Mesenchymal stem cell (in vitro differentiated cells and primary cell): ENCODE measurements at regions not wholly inside any gene's neighbourhood (a gene's known extent, or its start where the extent isn't known, plus 50 kb on each side); places are given as distances from the start of the nearest gene placed in this dataset.
A peak's percentile ranks its signal among the peaks of the same experiment; 100 is the strongest.
"Not testable (repeated sequence)": the region's sequence is repeated elsewhere in the genome, so short reads cannot be mapped to it uniquely, and the experiment has no call there.

Source experiments
- DNase-seq: peaks from one replicate; pipeline ENCODE4 v3.0.0-alpha.2; 2013
- H2AFZ ChIP-seq: one replicate; pipeline ENCODE4 v1.6.1; 2013; ENCODE audit warnings: low read depth, mild to moderate bottlenecking, control low read depth, inconsistent platforms, low read length, moderate library complexity
- H2AK5ac ChIP-seq: 2 replicates; pipeline ENCODE4 v1.6.1; 2013; ENCODE audit warnings: low read length, moderate library complexity, mild to moderate bottlenecking, inconsistent platforms; ENCODE audit not compliant: severe bottlenecking
- H2BK120ac ChIP-seq: one replicate; pipeline ENCODE4 v1.6.1; 2013; ENCODE audit warnings: low read depth, mild to moderate bottlenecking, inconsistent platforms, low read length, moderate library complexity
- H2BK12ac ChIP-seq, 2 experiments: one replicate each; pipeline ENCODE4 v1.6.1; 2013; ENCODE audit warnings: inconsistent platforms in 2 of 2, low read length in 2 of 2, mild to moderate bottlenecking in 2 of 2, moderate library complexity in 2 of 2, control low read depth in 1 of 2
- H2BK15ac ChIP-seq: one replicate; pipeline ENCODE4 v1.6.1; 2013; ENCODE audit warnings: mild to moderate bottlenecking, low read depth, inconsistent platforms; ENCODE audit not compliant: poor library complexity, severe bottlenecking
- H2BK5ac ChIP-seq: 2 replicates; pipeline ENCODE4 v1.6.1; 2013; ENCODE audit warnings: low read depth, mild to moderate bottlenecking, low read length, control low read depth, inconsistent platforms; ENCODE audit not compliant: poor library complexity, severe bottlenecking
- H3K14ac ChIP-seq, 2 experiments: one replicate each; pipeline ENCODE4 v1.6.1; 2013; ENCODE audit warnings: inconsistent platforms in 2 of 2, low read length in 2 of 2, control low read depth in 1 of 2, mild to moderate bottlenecking in 1 of 2, moderate library complexity in 1 of 2
- H3K18ac ChIP-seq, 2 experiments: one replicate each; pipeline ENCODE4 v1.6.1; 2013; ENCODE audit warnings: inconsistent platforms in 2 of 2, low read length in 2 of 2, control low read depth in 1 of 2, low read depth in 1 of 2, mild to moderate bottlenecking in 1 of 2
- H3K23ac ChIP-seq, 2 experiments: one replicate each; pipeline ENCODE4 v1.6.1; 2013; ENCODE audit warnings: inconsistent platforms in 2 of 2, low read length in 2 of 2, mild to moderate bottlenecking in 2 of 2, moderate library complexity in 2 of 2, control low read depth in 1 of 2
- H3K27ac ChIP-seq: 2 replicates; pipeline ENCODE4 v1.5.1; 2013; ENCODE audit warnings: mild to moderate bottlenecking, moderate library complexity, low read length, control low read depth, inconsistent platforms; ENCODE audit not compliant: poor library complexity, severe bottlenecking
- H3K27me3 ChIP-seq, 2 experiments: 2 replicates each; pipeline versions ENCODE4 v1.6.1 to v1.7.0; 2013; ENCODE audit warnings: low read length in 2 of 2, mild to moderate bottlenecking in 2 of 2, moderate library complexity in 2 of 2, control low read depth in 1 of 2, inconsistent platforms in 1 of 2; ENCODE audit not compliant: control insufficient read depth in 1 of 2, insufficient read depth in 1 of 2
- H3K36me3 ChIP-seq, 2 experiments: 2 replicates each; pipeline versions ENCODE4 v1.6.1 to v1.7.0; 2013; ENCODE audit warnings: low read length in 2 of 2, control low read depth in 1 of 2, inconsistent platforms in 1 of 2, low read depth in 1 of 2, mild to moderate bottlenecking in 1 of 2; ENCODE audit not compliant: insufficient read depth in 2 of 2, control insufficient read depth in 1 of 2
- H3K4ac ChIP-seq, 2 experiments: one replicate each; pipeline ENCODE4 v1.6.1; 2013; ENCODE audit warnings: inconsistent platforms in 2 of 2, low read length in 2 of 2, mild to moderate bottlenecking in 2 of 2, moderate library complexity in 2 of 2, control low read depth in 1 of 2, low read depth in 1 of 2
- H3K4me1 ChIP-seq: 2 replicates; pipeline ENCODE4 v1.6.1; 2013; ENCODE audit warnings: low read depth, low read length, control low read depth; ENCODE audit not compliant: control insufficient read depth, insufficient read depth
- H3K4me2 ChIP-seq: 2 replicates; pipeline ENCODE4 v1.6.1; 2013; ENCODE audit warnings: low read length, mild to moderate bottlenecking, inconsistent platforms; ENCODE audit not compliant: poor library complexity, severe bottlenecking
- H3K4me3 ChIP-seq, 2 experiments: 2 replicates each; pipeline versions ENCODE4 v1.5.1 to v1.7.0; 2013; ENCODE audit warnings: low read length in 2 of 2, mild to moderate bottlenecking in 2 of 2, control low read depth in 1 of 2, low read depth in 1 of 2; ENCODE audit not compliant: insufficient read depth in 1 of 2
- H3K79me1 ChIP-seq: replicated peaks from 2 replicates; pipeline ENCODE4 v1.6.1; 2013; ENCODE audit warnings: mild to moderate bottlenecking, control low read depth, low read length, inconsistent platforms; ENCODE audit not compliant: poor library complexity, severe bottlenecking
- H3K9ac ChIP-seq: 2 replicates; pipeline ENCODE4 v1.7.0; 2013; ENCODE audit warnings: mild to moderate bottlenecking, low read length, moderate library complexity
- H3K9me3 ChIP-seq: 2 replicates; pipeline ENCODE4 v1.7.0; 2013; ENCODE audit warnings: mild to moderate bottlenecking, low read length; ENCODE audit not compliant: control insufficient read depth
- H4K8ac ChIP-seq: one replicate; pipeline ENCODE4 v1.6.1; 2013; ENCODE audit warnings: inconsistent platforms, mild to moderate bottlenecking, low read length, moderate library complexity
- H4K91ac ChIP-seq: one replicate; pipeline ENCODE4 v1.6.1; 2013; ENCODE audit warnings: mild to moderate bottlenecking, low read length, inconsistent platforms
- WGBS: methylation state at CpG from one replicate; pipeline ENCODE4 v1.1.7; 2013; ENCODE audit warnings: mixed read lengths; 5-methylcytosine and 5-hydroxymethylcytosine counted together

GRCh38 chr6:26279371-26279770 is 85.6 kb upstream of the BTN3A2 start:
- H2AFZ ChIP-seq, DNase-seq, H3K27ac ChIP-seq, H2BK120ac ChIP-seq, H3K27me3 ChIP-seq, H3K4me1 ChIP-seq, H2BK12ac ChIP-seq, H2BK5ac ChIP-seq, H2BK15ac ChIP-seq, H3K9ac ChIP-seq, H4K91ac ChIP-seq, H3K23ac ChIP-seq, H3K18ac ChIP-seq, H3K4me2 ChIP-seq, H3K79me1 ChIP-seq, H3K9me3 ChIP-seq, H3K4ac ChIP-seq, H4K8ac ChIP-seq, H3K4me3 ChIP-seq, H3K14ac ChIP-seq, H2AK5ac ChIP-seq: not testable (repeated sequence)
- H3K36me3 ChIP-seq: peaks cover 0 to 12% of the 10 kb centered on the region in 2 experiments
- 100% methylated on average over 4 of the region's 5 CpGs for WGBS

DNA sequence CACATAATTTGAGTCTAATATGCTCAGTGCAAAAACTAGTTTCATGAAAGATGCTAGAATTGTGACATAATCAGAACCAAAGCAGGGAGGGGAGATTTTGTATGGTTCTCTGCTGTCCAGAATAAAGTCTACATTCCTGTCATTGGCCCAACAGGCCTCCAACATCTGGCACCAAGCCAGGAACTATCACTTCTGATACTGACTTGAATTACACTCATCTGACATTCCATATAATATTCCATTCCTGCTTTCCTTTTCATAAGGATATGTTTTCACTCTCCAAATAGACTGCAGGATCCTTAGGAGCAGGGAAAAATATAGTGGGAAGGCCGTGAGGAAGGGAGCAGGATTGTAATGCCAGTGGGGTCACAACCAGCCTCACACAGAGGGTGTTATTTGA is 84.6 kb upstream of the BTN3A2 start:
- no peak overlapping the region for H3K4me3 ChIP-seq
- no peak overlapping the region for H4K8ac ChIP-seq
- no peaks in the 10 kb centered on the region for H3K9me3 ChIP-seq
- H3K18ac ChIP-seq: no peak overlapping the region
- H3K36me3 ChIP-seq: peaks cover 0 to 12% of the 10 kb centered on the region in 2 experiments
- no peak overlapping the region for H2BK120ac ChIP-seq
- peaks cover 6% of the 10 kb centered on the region for H3K4me1 ChIP-seq
- no peak overlapping the region for H3K14ac ChIP-seq
- no peak overlapping the region for H3K27ac ChIP-seq
- H2BK15ac ChIP-seq: no peak overlapping the region
- H2AK5ac ChIP-seq: no peak overlapping the region
- H3K4ac ChIP-seq: no peak overlapping the region
- peaks cover 7% of the 10 kb centered on the region for H3K79me1 ChIP-seq
- H2BK5ac ChIP-seq: no peak overlapping the region
- no peak overlapping the region for H2BK12ac ChIP-seq
- no peak for DNase-seq
- no peak overlapping the region for H2AFZ ChIP-seq
- H3K9ac ChIP-seq: no peak overlapping the region
- H3K4me2 ChIP-seq: no peak overlapping the region
- no peak overlapping the region for H3K23ac ChIP-seq
- no peak overlapping the region for H4K91ac ChIP-seq
- no peaks in the 10 kb centered on the region for H3K27me3 ChIP-seq
- WGBS: 100% methylated on average over 1 of the region's 1 CpG

DNA sequence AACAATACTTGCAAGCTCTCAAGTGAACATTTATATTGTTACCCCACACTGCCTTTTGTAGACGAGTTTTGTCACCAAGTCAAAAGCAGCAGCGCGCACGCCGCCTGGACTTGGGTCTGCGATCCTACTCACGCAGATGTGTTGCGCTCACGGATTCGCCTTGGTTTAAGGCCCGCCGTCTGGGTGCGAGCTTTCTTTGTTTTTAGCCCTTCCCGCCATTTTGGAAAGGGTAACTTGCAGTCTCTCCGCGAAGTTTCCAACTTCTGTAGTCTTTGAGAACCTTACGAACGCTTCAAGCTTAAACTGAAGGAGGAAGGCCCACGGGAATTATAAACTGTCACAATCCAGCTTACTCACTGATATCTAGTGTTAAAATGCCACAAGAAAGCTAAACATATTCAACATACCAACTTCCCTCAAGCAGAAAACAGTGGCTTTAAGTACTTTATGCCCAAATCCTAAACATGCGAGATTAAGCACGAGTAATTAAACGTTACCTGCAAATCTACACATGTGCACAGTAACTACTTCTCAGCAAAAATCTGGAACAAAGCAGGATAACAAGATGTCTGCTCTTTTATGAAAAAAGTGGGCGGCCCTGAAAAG is 80.4 kb upstream of the BTN3A2 start:
- H3K18ac ChIP-seq: peak overlapping the region; percentile 72 to 98
- H3K4ac ChIP-seq: peak overlapping the region; percentile 39 to 94
- H3K4me1 ChIP-seq: peaks cover 6% of the 10 kb centered on the region
- no peak overlapping the region for H2AK5ac ChIP-seq
- no peaks in the 10 kb centered on the region for H3K9me3 ChIP-seq
- no peak overlapping the region for H3K14ac ChIP-seq
- H4K91ac ChIP-seq: no peak overlapping the region
- H3K36me3 ChIP-seq: peaks cover 0 to 12% of the 10 kb centered on the region in 2 experiments
- peak overlapping the region; percentile 7 to 92 for H2BK12ac ChIP-seq
- peak overlapping the region; percentile 95 for H2AFZ ChIP-seq
- H3K27ac ChIP-seq: peak overlapping the region; percentile 89
- H3K27me3 ChIP-seq: no peaks in the 10 kb centered on the region
- peak overlapping the region; percentile 76 for H3K4me2 ChIP-seq
- H4K8ac ChIP-seq: peak overlapping the region; percentile 83
- no peak overlapping the region for H2BK120ac ChIP-seq
- peak; percentile 74 for DNase-seq
- no peak overlapping the region for H3K23ac ChIP-seq
- peak overlapping the region; percentile 96 for H3K9ac ChIP-seq
- no peak overlapping the region for H2BK15ac ChIP-seq
- H2BK5ac ChIP-seq: peak overlapping the region; percentile 57
- WGBS: under 1% methylated on average over 23 of the region's 23 CpGs
- peak overlapping the region; percentile 87 to 92 for H3K4me3 ChIP-seq
- peaks cover 7% of the 10 kb centered on the region for H3K79me1 ChIP-seq

- peak overlapping the region; percentile 7 to 92 for H2BK12ac ChIP-seq
- peak overlapping the region; percentile 70 for H4K8ac ChIP-seq
- under 1% methylated on average over 38 of the region's 53 CpGs for WGBS
These were observed 79.6 kb upstream of the BTN3A2 start for GRCh38 chr6:26285143-26286134.

More at GRCh38 chr6:26285143-26286134, 79.6 kb upstream of the BTN3A2 start:
- Histone ChIP-seq H2BK5ac (peak overlapping the region; percentile 57), H3K14ac (peak overlapping the region in 1 of 2 experiments; percentile 99), H3K9me3 (no peaks in the 10 kb centered on the region), H3K4me2 (peak overlapping the region; percentile 76), H3K27ac (peak overlapping the region; percentile 89), H3K4me3 (peak overlapping the region; percentile 87 to 92), H3K9ac (peak overlapping the region; percentile 96), H4K91ac (peak overlapping the region; percentile 34), H3K4me1 (peaks cover 6% of the 10 kb centered on the region), H3K27me3 (no peaks in the 10 kb centered on the region), H3K23ac (peak overlapping the region in 1 of 2 experiments; percentile 93), H2AFZ (peak overlapping the region; percentile 95), H2BK15ac (peak overlapping the region; percentile 73), H2BK120ac (peak overlapping the region; percentile 58), H3K4ac (peak overlapping the region; percentile 39 to 94), H3K18ac (peak overlapping the region; percentile 64 to 98), H3K79me1 (peaks cover 7% of the 10 kb centered on the region), H3K36me3 (peaks cover 0 to 11% of the 10 kb centered on the region in 2 experiments), H2AK5ac (peak overlapping the region; percentile 61)
- peak; percentile 99 for DNase-seq
